ENCODE measurements at regions not wholly inside any gene's neighbourhood (a gene's known extent, or its start where the extent isn't known, plus 50 kb on each side); places are given as distances from the start of the nearest gene placed in this dataset.

DNA sequence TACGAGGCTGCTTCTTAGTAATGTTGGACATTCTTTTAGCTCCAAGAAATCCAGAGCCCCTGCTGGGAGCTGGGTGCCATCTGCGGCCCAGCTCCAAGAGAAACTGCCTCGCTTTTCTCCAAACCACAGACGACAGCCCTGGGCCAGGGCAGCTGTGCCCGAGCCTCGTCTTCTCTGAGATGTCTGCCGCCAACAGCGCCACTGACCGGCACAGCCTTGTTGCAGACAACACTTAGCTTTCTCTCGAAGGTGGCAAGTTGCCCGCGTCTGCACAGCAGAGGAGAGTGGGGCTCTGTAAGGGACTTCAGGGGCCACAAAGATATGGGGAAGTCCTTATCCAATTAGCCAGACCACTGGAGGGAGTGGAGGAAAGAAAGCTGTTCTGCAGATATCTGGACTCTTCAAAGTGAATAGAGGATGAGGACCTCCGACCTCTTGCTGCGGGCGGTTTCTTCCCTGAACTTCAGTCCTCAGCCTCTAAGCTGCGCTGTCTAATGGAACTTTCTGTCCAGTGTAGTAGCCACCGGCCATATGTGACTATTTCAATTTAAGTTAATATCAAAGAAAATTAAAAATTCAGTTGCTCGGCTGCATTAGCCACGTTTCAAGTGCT lies 63.9 kb upstream of the DISP3 start:
- DNase-seq (ENCODE audit: low spot score): no peak

DNA sequence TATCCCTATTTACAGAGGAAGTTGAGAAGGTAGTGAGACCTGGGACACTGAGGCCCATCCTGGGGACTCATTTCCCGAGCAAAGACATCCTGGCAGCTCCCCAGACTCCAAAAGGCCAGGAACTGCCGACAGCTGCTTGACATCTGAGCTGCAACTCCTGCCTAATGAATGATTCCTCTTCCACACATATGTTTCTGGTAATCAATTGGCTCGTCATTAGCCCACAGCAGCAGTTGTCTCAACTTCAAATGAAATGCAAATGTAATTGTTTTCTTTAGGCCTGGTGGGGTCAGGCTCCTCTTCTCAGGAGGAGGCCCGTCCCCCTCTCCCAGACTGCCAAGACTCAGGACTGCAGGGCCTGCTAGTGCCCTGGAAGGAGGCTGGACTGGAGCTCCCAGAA lies 61.8 kb upstream of the DISP3 start:
- no peak for DNase-seq (ENCODE audit: low spot score)

DNA sequence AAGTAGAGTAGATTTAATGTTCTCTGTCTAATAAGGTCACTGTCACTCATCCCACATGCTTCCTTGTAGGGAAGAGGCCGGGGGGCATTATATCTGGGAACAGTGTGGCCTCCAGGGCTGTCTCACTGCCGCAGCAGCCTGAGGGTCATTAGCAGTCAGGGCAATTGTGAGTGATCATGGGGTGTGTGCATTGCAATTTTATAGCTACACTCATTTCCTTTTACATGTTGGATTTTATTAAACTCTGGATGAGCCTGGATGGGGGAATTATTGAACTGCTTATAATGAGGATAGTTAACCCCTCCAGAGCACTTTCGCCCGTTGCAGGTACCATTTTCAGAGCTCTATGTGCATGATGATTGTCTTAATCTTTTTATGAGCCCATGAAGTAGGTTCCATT lies 60.9 kb upstream of the DISP3 start:
- DNase-seq (ENCODE audit: low spot score): no peak

DNA sequence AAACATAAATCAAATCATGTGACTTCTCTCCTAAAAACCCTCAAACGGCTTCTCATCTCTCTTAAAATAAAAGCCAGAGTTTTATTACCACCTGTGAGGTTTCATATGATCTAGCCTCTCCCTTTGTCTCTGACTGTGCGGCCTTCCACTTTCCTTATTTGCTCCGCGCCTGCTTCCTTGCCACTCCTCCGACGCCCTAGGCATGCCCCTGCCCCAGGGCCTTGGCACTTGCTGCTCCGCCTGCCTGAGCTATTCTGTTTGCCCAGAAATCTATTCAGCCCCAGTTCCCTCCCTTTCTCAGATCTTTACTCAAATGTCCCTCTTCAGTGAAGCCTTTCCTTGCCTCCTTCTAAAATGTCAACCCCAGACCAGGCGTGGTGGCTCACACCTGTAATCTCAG lies 57.5 kb upstream of the DISP3 start:
- no peak for DNase-seq (ENCODE audit: low spot score)

DNA sequence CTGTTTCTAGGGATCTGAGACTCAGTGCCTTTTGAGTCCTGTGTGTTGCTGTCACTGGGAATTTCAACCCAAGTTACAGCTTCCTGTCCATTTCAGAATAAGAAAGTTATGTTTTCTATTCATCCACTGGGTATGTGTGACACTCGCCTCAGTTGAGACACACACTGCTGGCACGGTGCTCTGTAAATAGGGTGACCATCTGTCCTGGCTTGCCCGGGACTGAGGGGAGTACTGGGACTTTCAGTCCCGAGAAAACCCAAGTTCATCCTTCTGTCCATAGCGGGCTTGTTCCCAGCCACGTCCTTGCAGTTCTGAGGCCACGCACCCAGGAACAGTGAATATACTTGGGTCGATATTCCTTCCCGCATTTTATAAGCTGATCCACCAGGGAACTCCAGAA lies 56.3 kb upstream of the DISP3 start:
- DNase-seq (ENCODE audit: low spot score): no peak

DNA sequence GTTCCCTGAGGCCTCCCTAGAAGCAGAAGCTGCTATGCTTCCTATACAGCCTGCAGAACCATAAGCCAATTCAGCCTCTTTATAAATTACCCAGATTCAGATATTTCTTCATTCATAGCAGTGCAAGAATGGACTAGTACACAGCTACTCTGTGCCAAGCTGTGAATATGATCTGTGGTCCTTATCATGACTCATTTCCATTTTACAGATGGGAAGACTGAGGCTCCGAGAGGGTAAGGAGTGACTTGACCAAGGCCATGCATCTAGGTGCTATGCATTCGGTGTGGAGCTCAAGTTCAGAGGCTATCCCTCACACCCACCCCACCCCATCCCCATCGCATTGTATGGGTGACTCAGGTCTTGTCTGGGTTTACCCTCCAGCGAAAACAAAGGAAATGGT lies 52.3 kb upstream of the DISP3 start:
- no peak for DNase-seq (ENCODE audit: low spot score)

DNA sequence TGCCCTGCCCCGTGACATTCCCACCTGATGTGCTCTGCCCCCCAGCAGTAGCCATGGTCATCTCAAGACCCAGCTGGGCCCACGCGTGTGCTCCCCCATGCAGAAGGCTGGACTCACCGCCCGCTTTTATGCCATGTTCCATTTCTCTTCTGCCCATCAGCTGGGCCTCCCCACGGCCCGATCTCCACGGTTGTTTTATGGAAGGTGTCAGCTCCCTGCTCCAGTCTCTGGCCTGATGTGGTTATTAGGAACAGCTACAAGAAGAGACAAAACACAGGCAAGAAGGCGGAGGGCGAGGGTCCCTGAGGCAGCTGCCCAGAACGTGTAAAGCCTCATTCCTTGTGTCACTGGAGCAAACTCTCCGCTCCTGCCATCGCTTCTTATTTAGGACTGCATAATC lies 50.2 kb upstream of the DISP3 start:
- no peak for DNase-seq (ENCODE audit: low spot score)

All from ecto neural progenitor cell (in vitro differentiated cells).